ENCODE measurements at regions not wholly inside any gene's neighbourhood (a gene's known extent, or its start where the extent isn't known, plus 50 kb on each side); places are given as distances from the start of the nearest gene placed in this dataset.
"Not testable (repeated sequence)": the region's sequence is repeated elsewhere in the genome, so short reads cannot be mapped to it uniquely, and the experiment has no call there.

- peak; percentile 69 for DNase-seq
- Histone ChIP-seq H3K79me2 (ENCODE audit: insufficient read depth) (no peaks in the 10 kb centered on the region), H3K27me3 (ENCODE audit: insufficient read depth) (no peaks in the 10 kb centered on the region), H2AFZ (ENCODE audit: low read depth) (no peak overlapping the region), H3F3A (replicated peaks; ENCODE audit: insufficient read depth) (no peaks in the 10 kb centered on the region), H3K9me2 (no peaks in the 10 kb centered on the region), H3K9me3 (no peaks in the 10 kb centered on the region), H3K4me1 (ENCODE audit: control insufficient read depth in 1 of 2, insufficient read depth in 2 of 2, low read depth in 1 of 2, low read length in 1 of 2) (peaks cover 0 to 8% of the 10 kb centered on the region in 2 experiments; a peak in 2 of 4 replicates), H3K9ac (no peak overlapping the region), H3K36me3 (replicated peaks in 1 of 2; ENCODE audit: control insufficient read depth in 1 of 2, insufficient read depth in 2 of 2, low read length in 1 of 2) (no peaks in the 10 kb centered on the region), H4K20me1 (ENCODE audit: insufficient read depth) (no peaks in the 10 kb centered on the region), H3K4me3 (ENCODE audit: low read depth in 2 of 2, low read length in 1 of 2) (no peak overlapping the region), H3K4me2 (no peak overlapping the region), H3K27ac (ENCODE audit: low read depth in 2 of 2, low read length in 1 of 2) (peak overlapping the region in 1 of 2 experiments; percentile 50; a peak in 2 of 4 replicates)
- CTCF ChIA-PET, result interaction anchor here (1.3 kb wide), 1 partner anchor 88 kb away, joined by 7 read pairs; no protein-coding TSS in a partner anchor
- 10% methylated on average over 3 of the region's 3 CpGs for WGBS (ENCODE audit: low lambda C conversion rate)
- TF ChIP-seq EP300 (IDR thresholded peaks at IDR 0.05; ENCODE audit: borderline replicate concordance in 1 of 2, low read depth in 1 of 2, low read length in 1 of 2) (peak in 1 of 2 experiments; percentile 74; a peak in 2 of 4 replicates), YY1 (IDR thresholded peaks at IDR 0.05; ENCODE audit: low read depth) (no peak), NFIC (IDR thresholded peaks at IDR 0.05; ENCODE audit: borderline replicate concordance) (no peak), GATA2 (CRISPR knock-in tag; IDR thresholded peaks at IDR 0.05) (peak; percentile 83)
- POLR2A ChIA-PET, result no interaction called here
Observed at GRCh38 chr4:94038195-94038594, 169.5 kb upstream of the SMARCAD1 start.

GRCh38 chr4:94039226-94039625 is 168.4 kb upstream of the SMARCAD1 start:
- H3K4me1 ChIP-seq (ENCODE audit: control insufficient read depth in 1 of 2, insufficient read depth in 2 of 2, low read depth in 1 of 2, low read length in 1 of 2), result peaks cover 0 to 8% of the 10 kb centered on the region in 2 experiments; a peak in 2 of 4 replicates
- H3K27me3 ChIP-seq (ENCODE audit: insufficient read depth), result no peaks in the 10 kb centered on the region
- no peaks in the 10 kb centered on the region for H3F3A ChIP-seq (replicated peaks; ENCODE audit: insufficient read depth)
- no peaks in the 10 kb centered on the region for H3K36me3 ChIP-seq (replicated peaks in 1 of 2; ENCODE audit: control insufficient read depth in 1 of 2, insufficient read depth in 2 of 2, low read length in 1 of 2)
- POLR2A ChIA-PET, result no interaction called here
- H3K27ac ChIP-seq (ENCODE audit: low read depth in 2 of 2, low read length in 1 of 2), result no peak overlapping the region
- no peaks in the 10 kb centered on the region for H3K79me2 ChIP-seq (ENCODE audit: insufficient read depth)
- H3K9me3 ChIP-seq, result no peaks in the 10 kb centered on the region
- H3K9me2 ChIP-seq, result no peaks in the 10 kb centered on the region
- no peak overlapping the region for H2AFZ ChIP-seq (ENCODE audit: low read depth)
- no peaks in the 10 kb centered on the region for H4K20me1 ChIP-seq (ENCODE audit: insufficient read depth)
- 45% methylated on average over 4 of the region's 4 CpGs for WGBS (ENCODE audit: low lambda C conversion rate)
- CTCF ChIA-PET, result no interaction called here
- no peak overlapping the region for H3K9ac ChIP-seq
- TF ChIP-seq CHD2 (IDR thresholded peaks at IDR 0.05; ENCODE audit: low read length, partially characterized antibody) (no peak), MEF2A (IDR thresholded peaks at IDR 0.05; ENCODE audit: borderline replicate concordance, low read depth) (no peak), EP300 (IDR thresholded peaks at IDR 0.05; ENCODE audit: borderline replicate concordance in 1 of 2, low read depth in 1 of 2, low read length in 1 of 2) (no peak), RCOR1 (IDR thresholded peaks at IDR 0.05; ENCODE audit: low read length) (no peak), FOSL2 (IDR thresholded peaks at IDR 0.05; ENCODE audit: borderline replicate concordance, low read depth) (no peak), REST (IDR thresholded peaks at IDR 0.05; ENCODE audit: low read depth, low read length) (no peak), JUND (IDR thresholded peaks at IDR 0.05) (no peak), TAF1 (IDR thresholded peaks at IDR 0.05; ENCODE audit: borderline replicate concordance, low read depth, low read length) (no peak), RXRA (IDR thresholded peaks at IDR 0.05; ENCODE audit: borderline replicate concordance, low read depth) (no peak), TCF12 (IDR thresholded peaks at IDR 0.05) (no peak), RFX5 (IDR thresholded peaks at IDR 0.05; ENCODE audit: low read length) (no peak), POLR2AphosphoS5 (IDR thresholded peaks at IDR 0.05; ENCODE audit: low read depth, low read length) (no peak), GABPA (IDR thresholded peaks at IDR 0.05; ENCODE audit: low read depth) (no peak)
- H3K4me3 ChIP-seq (ENCODE audit: low read depth in 2 of 2, low read length in 1 of 2), result no peak overlapping the region
- no peak overlapping the region for H3K4me2 ChIP-seq
- no peak for DNase-seq

- H3K4me1 ChIP-seq (ENCODE audit: control insufficient read depth in 1 of 2, insufficient read depth in 2 of 2, low read depth in 1 of 2, low read length in 1 of 2); CTCF ChIA-PET; H3F3A ChIP-seq (replicated peaks; ENCODE audit: insufficient read depth); DNase-seq; H3K9me3 ChIP-seq; H3K36me3 ChIP-seq (replicated peaks in 1 of 2; ENCODE audit: control insufficient read depth in 1 of 2, insufficient read depth in 2 of 2, low read length in 1 of 2); H3K4me3 ChIP-seq (ENCODE audit: low read depth in 2 of 2, low read length in 1 of 2); H2AFZ ChIP-seq (ENCODE audit: low read depth); H3K79me2 ChIP-seq (ENCODE audit: insufficient read depth); H4K20me1 ChIP-seq (ENCODE audit: insufficient read depth); H3K4me2 ChIP-seq; H3K9ac ChIP-seq; POLR2A ChIA-PET; H3K27me3 ChIP-seq (ENCODE audit: insufficient read depth); H3K9me2 ChIP-seq; H3K27ac ChIP-seq (ENCODE audit: low read depth in 2 of 2, low read length in 1 of 2): not testable (repeated sequence)
- 72% methylated on average over 11 of the region's 14 CpGs for WGBS (ENCODE audit: low lambda C conversion rate)
Observed at GRCh38 chr4:94044471-94044870, 163.2 kb upstream of the SMARCAD1 start.

All from SK-N-SH (cell line).